ENCODE measurements at regions not wholly inside any gene's neighbourhood (a gene's known extent, or its start where the extent isn't known, plus 50 kb on each side); places are given as distances from the start of the nearest gene placed in this dataset.

GRCh38 chr5:71955723-71956122, 151.6 kb upstream of the MAP1B start:
- no peak for TF ChIP-seq CTCF (IDR thresholded peaks at IDR 0.05)
- TF ChIP-seq POLR2A (IDR thresholded peaks at IDR 0.05), result no peak
